Ovary (tissue), 7 donors: ENCODE measurements at regions not wholly inside any gene's neighbourhood (a gene's known extent, or its start where the extent isn't known, plus 50 kb on each side); places are given as distances from the start of the nearest gene placed in this dataset.

Experiments
- DNase-seq, 5 donors: peaks; one replicate each; pipeline ENCODE4 v3.0.0-alpha.2; 2019 to 2020
- H3K27ac ChIP-seq, 2 donors: fragments of 200-600 bp; one replicate each; pipeline versions ENCODE4 v1.5.1 to v1.8.0; 2019 to 2022
- H3K27me3 ChIP-seq: fragments of 200-600 bp; one replicate; pipeline ENCODE4 v1.8.0; 2022
- H3K36me3 ChIP-seq: fragments of 200-600 bp; sonication (generic); one replicate; pipeline ENCODE4 v1.5.1; 2019
- H3K4me1 ChIP-seq: one replicate; pipeline ENCODE4 v1.8.1; 2013; ENCODE audit warnings: mild to moderate bottlenecking, moderate library complexity; ENCODE audit not compliant: insufficient read depth
- H3K4me3 ChIP-seq: fragments of 200-600 bp; sonication (generic); one replicate; pipeline ENCODE4 v1.5.1; 2017
- H3K9me3 ChIP-seq, 2 donors: fragments of 200-600 bp in 1 of 2; sonication (generic) in 1 of 2; one replicate each; pipeline versions ENCODE4 v1.5.1 to v1.8.1; 2013 to 2019; ENCODE audit warnings: mild to moderate bottlenecking in 1 of 2, moderate library complexity in 1 of 2
- EP300 ChIP-seq: sonication (generic); formaldehyde crosslinking; IDR thresholded peaks from one replicate; pipeline ENCODE4 v1.6.1; 2017; ENCODE audit warnings: antibody characterized with exemption
- POLR2A ChIP-seq: fragments of 450-650 bp; IDR thresholded peaks from one replicate; pipeline ENCODE4 v1.6.1; 2017; ENCODE audit warnings: antibody characterized with exemption, mild to moderate bottlenecking, moderate library complexity
- WGBS, 3 donors: extraction: QIAGEN DNeasy Blood & Tissue Kit in 1 of 3; methylation state at CpG; one replicate each; pipeline versions ENCODE4 v1.1.5 to v1.1.7; 2013 to 2017; 5-methylcytosine and 5-hydroxymethylcytosine counted together
- intact Hi-C, 4 donors: fragments of 100-400 bp; cut with DNase I; formaldehyde crosslinking; loops; one replicate each; pipeline versions ENCODE4 v1.11.0 to v1.15.1; 2022 to 2023
- TF ChIP-seq, protein P1 (sequence below), 3 donors: fragments of 450-650 bp in 2 of 3; fragments of 200-600 bp in 1 of 3; IDR thresholded peaks; one replicate each; pipeline versions ENCODE4 v1.5.1 to v1.8.0; 2016 to 2022; ENCODE audit warnings: antibody characterized with exemption in 3 of 3, mild to moderate bottlenecking in 1 of 3
- donor health status: DM: no; HTN: no; CAD: no; lungs with moderate emphysema.
- donor health status: DM: no; HTN: no; CAD: no.
- donor health status: Bipolar disorder and iron deficiency.
- donor health status: DM: no; HTN: no; CAD: no.
- donor health status: DM: yes; HTN: yes; CAD: no.

DNA sequence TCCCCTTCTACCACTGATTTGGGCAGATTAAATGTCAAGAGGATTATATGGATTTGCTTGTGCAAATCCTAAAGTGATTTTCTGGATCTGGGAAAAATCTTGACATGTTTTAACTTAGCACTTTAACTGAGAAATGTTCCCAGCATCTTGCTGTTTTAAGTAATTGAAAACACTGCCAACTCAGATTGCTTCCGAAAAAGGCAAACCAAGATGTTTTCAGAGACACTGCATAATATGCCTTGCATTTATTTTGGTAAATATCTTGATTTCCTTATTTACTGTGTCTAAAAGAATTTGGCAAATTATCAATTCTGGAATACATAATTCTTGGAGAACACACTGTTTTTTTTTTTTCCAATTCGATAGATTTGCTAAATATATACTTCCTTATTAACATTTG, 385.0 kb upstream of the FAM98A start:
- no peak for DNase-seq
- Histone ChIP-seq H3K27me3 (no peaks in the 10 kb centered on the region), H3K4me1 (no peaks in the 10 kb centered on the region), H3K27ac (no peak overlapping the region), H3K9me3 (no peaks in the 10 kb centered on the region), H3K4me3 (no peak overlapping the region), H3K36me3 (no peaks in the 10 kb centered on the region)
- 8 to 14% (median 12%) methylated on average over 2 of the region's 2 CpGs for WGBS, 3 donors
- TF ChIP-seq POLR2A (no peak), EP300 (no peak)
- TF ChIP-seq, protein P1, sequence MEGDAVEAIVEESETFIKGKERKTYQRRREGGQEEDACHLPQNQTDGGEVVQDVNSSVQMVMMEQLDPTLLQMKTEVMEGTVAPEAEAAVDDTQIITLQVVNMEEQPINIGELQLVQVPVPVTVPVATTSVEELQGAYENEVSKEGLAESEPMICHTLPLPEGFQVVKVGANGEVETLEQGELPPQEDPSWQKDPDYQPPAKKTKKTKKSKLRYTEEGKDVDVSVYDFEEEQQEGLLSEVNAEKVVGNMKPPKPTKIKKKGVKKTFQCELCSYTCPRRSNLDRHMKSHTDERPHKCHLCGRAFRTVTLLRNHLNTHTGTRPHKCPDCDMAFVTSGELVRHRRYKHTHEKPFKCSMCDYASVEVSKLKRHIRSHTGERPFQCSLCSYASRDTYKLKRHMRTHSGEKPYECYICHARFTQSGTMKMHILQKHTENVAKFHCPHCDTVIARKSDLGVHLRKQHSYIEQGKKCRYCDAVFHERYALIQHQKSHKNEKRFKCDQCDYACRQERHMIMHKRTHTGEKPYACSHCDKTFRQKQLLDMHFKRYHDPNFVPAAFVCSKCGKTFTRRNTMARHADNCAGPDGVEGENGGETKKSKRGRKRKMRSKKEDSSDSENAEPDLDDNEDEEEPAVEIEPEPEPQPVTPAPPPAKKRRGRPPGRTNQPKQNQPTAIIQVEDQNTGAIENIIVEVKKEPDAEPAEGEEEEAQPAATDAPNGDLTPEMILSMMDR (IDR thresholded peaks at IDR 0.05): no peak
- intact Hi-C loops: no loop called here

GRCh38 chr2:33978471-33978870, 379.4 kb upstream of the FAM98A start:
- Histone ChIP-seq H3K36me3 (no peaks in the 10 kb centered on the region), H3K27ac (no peak overlapping the region), H3K4me3 (no peak overlapping the region), H3K9me3 (no peaks in the 10 kb centered on the region), H3K4me1 (no peaks in the 10 kb centered on the region), H3K27me3 (no peaks in the 10 kb centered on the region)
- DNase-seq: no peak
- 58 to 92% (median 59%) methylated on average over 3 of the region's 3 CpGs for WGBS, 3 donors
- TF ChIP-seq, protein P1 (IDR thresholded peaks at IDR 0.05): no peak
- no peak for TF ChIP-seq EP300
- no peak for TF ChIP-seq POLR2A
- intact Hi-C loops: no loop called here

- H3K9me3 ChIP-seq: no peaks in the 10 kb centered on the region
- 85 to 91% (median 88%) methylated on average over 3 of the region's 3 CpGs for WGBS, 3 donors
- intact Hi-C loops: no loop called here
- no peak overlapping the region for H3K27ac ChIP-seq
- H3K27me3 ChIP-seq: no peaks in the 10 kb centered on the region
- no peaks in the 10 kb centered on the region for H3K4me1 ChIP-seq
- no peak overlapping the region for H3K4me3 ChIP-seq
- no peak for DNase-seq
- no peaks in the 10 kb centered on the region for H3K36me3 ChIP-seq
- TF ChIP-seq, protein P1 (IDR thresholded peaks at IDR 0.05): no peak
- TF ChIP-seq EP300 (no peak), POLR2A (no peak)
These were observed 376.4 kb upstream of the FAM98A start for GRCh38 chr2:33975498-33975897.

- H3K27me3 ChIP-seq: no peaks in the 10 kb centered on the region
- intact Hi-C loops: no loop called here
- no peak for TF ChIP-seq EP300
- TF ChIP-seq POLR2A: no peak
- TF ChIP-seq, protein P1 (IDR thresholded peaks at IDR 0.05): no peak
- H3K9me3 ChIP-seq: no peaks in the 10 kb centered on the region
- no peak overlapping the region for H3K4me3 ChIP-seq
- no peaks in the 10 kb centered on the region for H3K36me3 ChIP-seq
- DNase-seq: no peak
- 92 to 93% (median 93%) methylated on average over 4 of the region's 4 CpGs for WGBS, 3 donors
- no peaks in the 10 kb centered on the region for H3K4me1 ChIP-seq
- no peak overlapping the region for H3K27ac ChIP-seq
These were observed 368.0 kb upstream of the FAM98A start for GRCh38 chr2:33967103-33967502.

- no peaks in the 10 kb centered on the region for H3K27me3 ChIP-seq
- 18 to 34% (median 24%) methylated on average over 5 of the region's 5 CpGs for WGBS, 3 donors
- H3K9me3 ChIP-seq: no peaks in the 10 kb centered on the region
- no peak overlapping the region for H3K4me3 ChIP-seq
- TF ChIP-seq EP300: no peak
- no peak for TF ChIP-seq POLR2A
- TF ChIP-seq, protein P1 (IDR thresholded peaks at IDR 0.05): no peak
- DNase-seq: no peak
- intact Hi-C loops: no loop called here
- no peaks in the 10 kb centered on the region for H3K36me3 ChIP-seq
- no peak overlapping the region for H3K27ac ChIP-seq
- no peaks in the 10 kb centered on the region for H3K4me1 ChIP-seq
These were observed 359.5 kb upstream of the FAM98A start for GRCh38 chr2:33958591-33958990.
